Spleen (tissue), 7 donors: ENCODE measurements at regions not wholly inside any gene's neighbourhood (a gene's known extent, or its start where the extent isn't known, plus 50 kb on each side); places are given as distances from the start of the nearest gene placed in this dataset.

Experiments
- POLR2A ChIP-seq, 3 donors: fragments of 450-650 bp; IDR thresholded peaks; one replicate each; pipeline ENCODE4 v1.5.1; 2017; ENCODE audit warnings: antibody characterized with exemption in 3 of 3, mild to moderate bottlenecking in 1 of 3
- POLR2AphosphoS5 ChIP-seq, 3 donors: sonication (generic); formaldehyde crosslinking; IDR thresholded peaks; one replicate each; pipeline ENCODE4 v1.5.1; 2017; ENCODE audit warnings: antibody characterized with exemption in 3 of 3
- TF ChIP-seq, protein P1 (sequence below), 11 experiments: fragments of 200-600 bp in 7 of 11; fragments of 450-650 bp in 4 of 11; sonication (generic) in 4 of 11; IDR thresholded peaks in 8 of 11; conservative IDR thresholded peaks in 3 of 11; 1 replicate in 7 of 11; 2 replicates in 4 of 11; pipeline versions ENCODE4 v1.4.0 to v1.8.0; 2016 to 2021; ENCODE audit warnings: antibody characterized with exemption in 11 of 11, inconsistent platforms in 4 of 11, mild to moderate bottlenecking in 1 of 11
- donor health status: DM: no; HTN: no; CAD: no; lungs with moderate emphysema.
- donor health status: DM: no; HTN: no; CAD: no.
- donor health status: DM: no; HTN: no; CAD: no.

DNA sequence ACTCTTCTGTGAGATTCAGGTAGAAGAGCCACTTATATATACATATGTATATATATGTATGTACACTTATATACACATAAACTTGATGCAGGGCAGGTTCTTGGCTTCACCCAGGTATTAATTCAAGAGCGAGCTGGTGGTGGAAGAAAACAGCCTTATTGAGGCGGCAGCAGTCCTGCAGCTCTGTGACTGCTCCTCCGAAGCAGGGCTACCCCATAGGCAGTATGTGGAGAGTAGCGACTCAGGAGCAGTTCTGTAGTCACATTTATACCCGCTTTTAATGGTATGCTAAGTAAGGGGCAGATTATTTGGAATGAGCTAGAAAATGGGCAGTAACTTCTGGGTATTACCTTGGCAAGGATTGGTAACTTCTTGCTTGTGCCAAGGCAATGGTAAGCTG lies 280.6 kb upstream of the TFPI start:
- TF ChIP-seq, protein P1, sequence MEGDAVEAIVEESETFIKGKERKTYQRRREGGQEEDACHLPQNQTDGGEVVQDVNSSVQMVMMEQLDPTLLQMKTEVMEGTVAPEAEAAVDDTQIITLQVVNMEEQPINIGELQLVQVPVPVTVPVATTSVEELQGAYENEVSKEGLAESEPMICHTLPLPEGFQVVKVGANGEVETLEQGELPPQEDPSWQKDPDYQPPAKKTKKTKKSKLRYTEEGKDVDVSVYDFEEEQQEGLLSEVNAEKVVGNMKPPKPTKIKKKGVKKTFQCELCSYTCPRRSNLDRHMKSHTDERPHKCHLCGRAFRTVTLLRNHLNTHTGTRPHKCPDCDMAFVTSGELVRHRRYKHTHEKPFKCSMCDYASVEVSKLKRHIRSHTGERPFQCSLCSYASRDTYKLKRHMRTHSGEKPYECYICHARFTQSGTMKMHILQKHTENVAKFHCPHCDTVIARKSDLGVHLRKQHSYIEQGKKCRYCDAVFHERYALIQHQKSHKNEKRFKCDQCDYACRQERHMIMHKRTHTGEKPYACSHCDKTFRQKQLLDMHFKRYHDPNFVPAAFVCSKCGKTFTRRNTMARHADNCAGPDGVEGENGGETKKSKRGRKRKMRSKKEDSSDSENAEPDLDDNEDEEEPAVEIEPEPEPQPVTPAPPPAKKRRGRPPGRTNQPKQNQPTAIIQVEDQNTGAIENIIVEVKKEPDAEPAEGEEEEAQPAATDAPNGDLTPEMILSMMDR (IDR thresholded peaks at IDR 0.05 in 8 of 11, conservative IDR thresholded peaks at IDR 0.05 in 3 of 11), result no peak
- TF ChIP-seq POLR2AphosphoS5 (IDR thresholded peaks at IDR 0.05), result no peak
- no peak for TF ChIP-seq POLR2A (IDR thresholded peaks at IDR 0.05)
